Gastroesophageal sphincter (tissue), 3 donors: ENCODE measurements at regions not wholly inside any gene's neighbourhood (a gene's known extent, or its start where the extent isn't known, plus 50 kb on each side); places are given as distances from the start of the nearest gene placed in this dataset.

Experiments used
- CTCF ChIP-seq, 4 experiments: fragments of 200-600 bp in 2 of 4; fragments of 450-650 bp in 2 of 4; sonication (generic) in 1 of 4; IDR thresholded peaks; one replicate each; pipeline ENCODE4 v1.5.1; 2017 to 2019; ENCODE audit warnings: antibody characterized with exemption in 4 of 4, mild to moderate bottlenecking in 2 of 4, moderate library complexity in 2 of 4
- EP300 ChIP-seq: sonication (generic); formaldehyde crosslinking; IDR thresholded peaks from one replicate; pipeline ENCODE4 v1.6.1; 2017; ENCODE audit warnings: antibody characterized with exemption, mild to moderate bottlenecking
- POLR2A ChIP-seq, 2 donors: fragments of 450-650 bp; IDR thresholded peaks; one replicate each; pipeline ENCODE4 v1.6.1; 2017; ENCODE audit warnings: antibody characterized with exemption in 2 of 2, mild to moderate bottlenecking in 2 of 2, moderate library complexity in 1 of 2
- POLR2AphosphoS5 ChIP-seq: sonication (generic); formaldehyde crosslinking; IDR thresholded peaks from one replicate; pipeline ENCODE4 v1.6.1; 2017; ENCODE audit warnings: antibody characterized with exemption

- TF ChIP-seq POLR2A (IDR thresholded peaks at IDR 0.05) (no peak), CTCF (IDR thresholded peaks at IDR 0.05) (no peak), EP300 (no peak), POLR2AphosphoS5 (no peak)
These were observed 133.6 kb upstream of the SSTR1 start for GRCh38 chr14:38074081-38074480.
